GM12878 (cell line): ENCODE measurements at regions not wholly inside any gene's neighbourhood (a gene's known extent, or its start where the extent isn't known, plus 50 kb on each side); places are given as distances from the start of the nearest gene placed in this dataset.
"Not testable (repeated sequence)": the region's sequence is repeated elsewhere in the genome, so short reads cannot be mapped to it uniquely, and the experiment has no call there.

Source experiments
- ATAC-seq: fragments of 200-7000 bp; cut with Tn5 transposase; 3 replicates; pipeline ENCODE4 v1.9.1; 2020; ENCODE audit warnings: mild to moderate bottlenecking, moderate library complexity
- BruUV-seq: library from RNA; stranded (reverse); fragments of 400-500 nt; replicated peaks from 2 replicates; lab custom pipeline; 2021; lab: Mats Ljungman, UMichigan
- CTCF ChIA-PET: fragments of 300-600 bp; sonication (Branson Sonifier 250); formaldehyde crosslinking; extraction: SDS; loops from one replicate; lab custom pipeline; 2021; ENCODE audit warnings: inconsistent platforms; lab: Yijun Ruan, JAX
- POLR2A ChIA-PET: fragments of 350-600 bp; formaldehyde crosslinking; extraction: SDS; loops from one replicate; lab custom pipeline; 2021; ENCODE audit warnings: inconsistent platforms; lab: Charles Lee
- RAD21 ChIA-PET: fragments of 300-600 bp; sonication (Branson Sonifier 250); formaldehyde crosslinking; loops from one replicate; lab custom pipeline; 2023; ENCODE audit warnings: antibody characterized with exemption; ENCODE audit not compliant: unreplicated experiment; lab: Charles Lee
- SMC1A ChIA-PET: fragments of 300-600 bp; sonication (Branson Sonifier 250); formaldehyde crosslinking; loops from one replicate; lab custom pipeline; 2023; ENCODE audit not compliant: unreplicated experiment, uncharacterized antibody; lab: Charles Lee
- DNase-seq: peaks from one replicate; pipeline ENCODE4 v3.0.0-alpha.2; 2011; ENCODE audit warnings: low read depth, low spot score
- FAIRE-seq: peaks from 3 replicates; lab custom pipeline; 2011; peaks lifted over from hg19 to GRCh38; lab: Jason Lieb, UNC
- H2AFZ ChIP-seq: 2 replicates; pipeline ENCODE4 v1.6.0; 2011; ENCODE audit warnings: low read depth, low read length, control low read depth; ENCODE audit not compliant: control insufficient read depth
- H3K27ac ChIP-seq: 2 replicates; pipeline ENCODE4 v1.5.1; 2011; ENCODE audit warnings: control low read depth; ENCODE audit not compliant: control insufficient read depth, insufficient read depth
- H3K27me3 ChIP-seq, 2 experiments: replicated peaks in 1 of 2; 2 replicates each; pipeline versions ENCODE4 v1.6.0 to v1.6.1; 2011; ENCODE audit warnings: low read length in 1 of 2; ENCODE audit not compliant: control insufficient read depth in 2 of 2, insufficient read depth in 2 of 2
- H3K36me3 ChIP-seq, 2 experiments: 2 replicates each; pipeline ENCODE4 v1.5.1; 2011; ENCODE audit warnings: low read length in 1 of 2; ENCODE audit not compliant: control insufficient read depth in 2 of 2, insufficient read depth in 2 of 2
- H3K4me1 ChIP-seq: 2 replicates; pipeline ENCODE4 v1.6.1; 2011; ENCODE audit warnings: mild to moderate bottlenecking, low read length, moderate library complexity, mixed read lengths; ENCODE audit not compliant: control insufficient read depth, insufficient read depth
- H3K4me2 ChIP-seq: 2 replicates; pipeline ENCODE4 v1.6.0; 2011; ENCODE audit warnings: control low read depth; ENCODE audit not compliant: control insufficient read depth, insufficient read depth
- H3K4me3 ChIP-seq: fragments of 200-600 bp; sonication (generic); 2 replicates; pipeline ENCODE4 v1.5.1; 2016
- H3K79me2 ChIP-seq: 2 replicates; pipeline ENCODE4 v1.6.0; 2011; ENCODE audit warnings: low read length; ENCODE audit not compliant: control insufficient read depth, insufficient read depth
- H3K9ac ChIP-seq: 2 replicates; pipeline ENCODE4 v1.8.0; 2011; ENCODE audit warnings: low read length, control low read depth, mixed read lengths; ENCODE audit not compliant: control insufficient read depth, insufficient read depth
- H3K9me3 ChIP-seq: replicated peaks from 3 replicates; pipeline ENCODE4 v1.5.1; 2011; ENCODE audit warnings: mild to moderate bottlenecking, low read length; ENCODE audit not compliant: control insufficient read depth, insufficient read depth
- H4K20me1 ChIP-seq: 2 replicates; pipeline ENCODE4 v1.6.0; 2011; ENCODE audit not compliant: control insufficient read depth, insufficient read depth
- ATF7 ChIP-seq: fragments of 450-650 bp; IDR thresholded peaks from 2 replicates; pipeline ENCODE4 v1.6.1; 2016; ENCODE audit warnings: low read depth, mild to moderate bottlenecking
- BHLHE40 ChIP-seq, 2 experiments: fragments of 450-650 bp in 1 of 2; IDR thresholded peaks; 2 replicates each; pipeline ENCODE4 v1.6.1; 2011 to 2017; ENCODE audit warnings: low read depth in 2 of 2, borderline replicate concordance in 1 of 2, improper control_type of control experiment in 1 of 2, low read length in 1 of 2, mild to moderate bottlenecking in 1 of 2
- CEBPB ChIP-seq, 2 experiments: fragments of 150-350 bp in 1 of 2; IDR thresholded peaks; 2 replicates each; pipeline ENCODE4 v1.6.1; 2012 to 2014; ENCODE audit warnings: low read depth in 2 of 2, low read length in 2 of 2, borderline replicate concordance in 1 of 2, inconsistent platforms in 1 of 2
- CHD4 ChIP-seq: fragments of 200-600 bp; sonication (generic); IDR thresholded peaks from 2 replicates; pipeline ENCODE4 v1.6.1; 2016; ENCODE audit warnings: mild to moderate bottlenecking
- GABPA ChIP-seq: IDR thresholded peaks from 2 replicates; pipeline ENCODE4 v1.6.1; 2014; ENCODE audit warnings: antibody characterized with exemption, low read depth, mild to moderate bottlenecking, inconsistent platforms
- IKZF1 ChIP-seq: fragments of 450-650 bp; conservative IDR thresholded peaks from 2 replicates; pipeline ENCODE4 v1.6.1; 2017; ENCODE audit warnings: antibody characterized with exemption, mild to moderate bottlenecking
- IRF4 ChIP-seq: IDR thresholded peaks from 2 replicates; pipeline ENCODE4 v1.6.1; 2011; ENCODE audit warnings: low read depth, low read length
- MAX ChIP-seq: IDR thresholded peaks from 2 replicates; pipeline ENCODE4 v1.6.1; 2012; ENCODE audit warnings: low read depth, low read length, improper control_type of control experiment
- NBN ChIP-seq: fragments of 450-650 bp; IDR thresholded peaks from 2 replicates; pipeline ENCODE4 v1.6.1; 2016
- PML ChIP-seq: IDR thresholded peaks from 2 replicates; pipeline ENCODE4 v1.6.1; 2012; ENCODE audit warnings: low read length, inconsistent platforms
- RELA ChIP-seq: fragments of 450-650 bp; IDR thresholded peaks from 2 replicates; pipeline ENCODE4 v1.8.0; 2014; ENCODE audit warnings: borderline replicate concordance; ENCODE audit not compliant: partially characterized antibody
- STAT1 ChIP-seq: fragments of 450-650 bp; conservative IDR thresholded peaks from 2 replicates; pipeline ENCODE4 v1.6.1; 2014; ENCODE audit warnings: antibody characterized with exemption, mild to moderate bottlenecking
- ZNF24 ChIP-seq: fragments of 450-650 bp; IDR thresholded peaks from 2 replicates; pipeline ENCODE4 v1.6.1; 2017; ENCODE audit warnings: antibody characterized with exemption, mild to moderate bottlenecking
- ZNF384 ChIP-seq: IDR thresholded peaks from 2 replicates; pipeline ENCODE4 v1.6.1; 2012; ENCODE audit warnings: low read depth, mild to moderate bottlenecking, low read length, improper control_type of control experiment, borderline replicate concordance
- ZSCAN29 ChIP-seq: fragments of 450-650 bp; IDR thresholded peaks from 2 replicates; pipeline ENCODE4 v1.6.1; 2017; ENCODE audit warnings: mild to moderate bottlenecking, moderate library complexity
- WGBS: methylation state at CpG from one replicate; pipeline ENCODE4 v1.1.6; 2016; ENCODE audit warnings: low lambda C conversion rate; ENCODE audit not compliant: insufficient replicate concordance, insufficient coverage; ENCODE audit errors: missing lambda C conversion rate; 5-methylcytosine and 5-hydroxymethylcytosine counted together
- in situ Hi-C: fragments of 300-500 bp; cut with MboI; formaldehyde crosslinking; loops from 9 replicates; pipeline ENCODE4 v1.14.3; 2018; ENCODE audit warnings: mixed read lengths
- intact Hi-C: fragments of 100-400 bp; cut with micrococcal nuclease; formaldehyde crosslinking; loops from one replicate; pipeline ENCODE4 v1.14.2; 2022; ENCODE audit not compliant: unreplicated experiment

GRCh38 chr6:27796736-27797481 is 115.3 kb downstream of the OR2B2 start:
- H3K4me2 ChIP-seq, ATAC-seq, H3K27me3 ChIP-seq, DNase-seq, FAIRE-seq, H4K20me1 ChIP-seq, in situ Hi-C loops, BruUV-seq, H3K4me3 ChIP-seq, H3K36me3 ChIP-seq, H3K9me3 ChIP-seq, H2AFZ ChIP-seq, H3K9ac ChIP-seq, H3K79me2 ChIP-seq, H3K27ac ChIP-seq: not testable (repeated sequence)
- WGBS = 78% methylated on average over 6 of the region's 8 CpGs
- ChIA-PET CTCF (interaction anchor here (0.7 to 5.3 kb wide), 29 partner anchors 10 to 670 kb away, joined by 3 to 58 read pairs (median 4); partner anchors contain the start of gene POM121L2), POLR2A (interaction anchor here (0.7 to 2.0 kb wide), 6 partner anchors 10 to 1562 kb away, joined by 3 to 13 read pairs (median 4); a partner anchor contains a TSS), RAD21 (interaction anchor here (0.7 to 6.4 kb wide), 18 partner anchors 11 to 670 kb away, joined by 3 to 80 read pairs (median 8); a partner anchor contains a TSS), SMC1A (interaction anchor here (0.6 to 7.3 kb wide), 13 partner anchors 10 to 637 kb away, joined by 3 to 61 read pairs (median 7); partner anchors contain the start of gene POM121L2)
- intact Hi-C loops = loop anchor here (1.0 kb wide), 1 partner anchor 279 kb away; no protein-coding TSS in a partner anchor
- H3K4me1 ChIP-seq = peaks cover 22% of the 10 kb centered on the region

- CTCF ChIA-PET = interaction anchor here (0.6 to 5.3 kb wide), 46 partner anchors 9 to 1195 kb away, joined by 3 to 58 read pairs (median 4); partner anchors contain the start of gene POM121L2
- Histone ChIP-seq H3K4me3 (no peak overlapping the region), H3K79me2 (no peaks in the 10 kb centered on the region), H3K27ac (no peak overlapping the region), H3K36me3 (no peaks in the 10 kb centered on the region), H4K20me1 (no peaks in the 10 kb centered on the region), H2AFZ (no peak overlapping the region), H3K4me1 (peaks cover 22% of the 10 kb centered on the region), H3K4me2 (no peak overlapping the region), H3K27me3 (no peaks in the 10 kb centered on the region), H3K9me3 (no peaks in the 10 kb centered on the region), H3K9ac (no peak overlapping the region)
- no peak for FAIRE-seq
- DNase-seq = peak; percentile 91
- BruUV-seq = no TSS peak
- SMC1A ChIA-PET = interaction anchor here (0.5 to 7.3 kb wide), 22 partner anchors 11 to 652 kb away, joined by 3 to 61 read pairs (median 4); partner anchors contain the start of gene POM121L2
- peak; percentile 62 for ATAC-seq
- POLR2A ChIA-PET = interaction anchor here (0.8 to 2.0 kb wide), 6 partner anchors 9 to 100 kb away, joined by 3 to 13 read pairs (median 5); a partner anchor contains a TSS
- RAD21 ChIA-PET = interaction anchor here (0.6 to 6.4 kb wide), 28 partner anchors 10 to 669 kb away, joined by 3 to 80 read pairs (median 5); partner anchors contain the start of gene POM121L2
- in situ Hi-C loops (no loop called here), intact Hi-C loops (loop anchor here (1.0 kb wide), 1 partner anchor 278 kb away; no protein-coding TSS in a partner anchor)
- WGBS = 0% methylated on average over 5 of the region's 5 CpGs
- TF ChIP-seq GABPA (peak; percentile 56; the same call in 1 of the 2 replicates), PML (peak; percentile 52; the same call in 1 of the 2 replicates), ZSCAN29 (peak; percentile 92), ATF7 (peak; percentile 72), CHD4 (no peak), IRF4 (0 out of 2 replicates have a peak, but pooled peaks have one; percentile 26), STAT1 (no peak; the same call in 1 of the 2 replicates), BHLHE40 (IDR thresholded peaks at IDR 0.05; ENCODE audit: borderline replicate concordance in 1 of 2, low read depth in 2 of 2, low read length in 1 of 2) (0 out of 4 replicates have a peak, but pooled peaks of 1 of the 2 experiments have one; percentile 19), CEBPB (IDR thresholded peaks at IDR 0.05; ENCODE audit: borderline replicate concordance in 1 of 2, low read depth in 2 of 2, low read length in 2 of 2) (no peak), MAX (no peak), ZNF384 (peak; percentile 78), ZNF24 (peak; percentile 99), RELA (peak; percentile 71), NBN (peak; percentile 85), IKZF1 (no peak)
Observed at GRCh38 chr6:27795697-27796494, 116.3 kb downstream of the OR2B2 start.
